ENCODE measurements at regions not wholly inside any gene's neighbourhood (a gene's known extent, or its start where the extent isn't known, plus 50 kb on each side); places are given as distances from the start of the nearest gene placed in this dataset.

- intact Hi-C loops (cut with micrococcal nuclease; ENCODE audit: unreplicated experiment) (no loop called here), in situ Hi-C loops (cut with HindIII; ENCODE audit: extremely low pct_ligation_motif_present, low pct_unique_long_range_greater_than_20kb) (no loop called here)
- Histone ChIP-seq H3K4me3 (replicated peaks in 1 of 3; ENCODE audit: insufficient read depth in 1 of 3, low read depth in 2 of 3, low read length in 3 of 3) (no peak overlapping the region), H4K20me1 (ENCODE audit: insufficient read depth, low read length) (no peaks in the 10 kb centered on the region), H3K27me3 (ENCODE audit: control insufficient read depth in 1 of 2, insufficient read depth in 2 of 2, low read length in 2 of 2) (no peaks in the 10 kb centered on the region), H3K9ac (ENCODE audit: insufficient read depth, low read depth, low read length) (no peak overlapping the region), H3K4me2 (ENCODE audit: low read depth, low read length) (no peak overlapping the region), H3K79me2 (ENCODE audit: insufficient read depth, low read length) (no peaks in the 10 kb centered on the region), H3K27ac (ENCODE audit: extremely low read length, insufficient read depth, low read length) (no peak overlapping the region), H3K4me1 (ENCODE audit: insufficient read depth, low read length) (no peaks in the 10 kb centered on the region), H2AFZ (ENCODE audit: low read length) (no peak overlapping the region), H3K36me3 (replicated peaks in 1 of 2; ENCODE audit: control insufficient read depth in 1 of 2, insufficient read depth in 2 of 2, low read length in 2 of 2) (no peaks in the 10 kb centered on the region), H3K9me3 (ENCODE audit: low read length) (no peaks in the 10 kb centered on the region)
- ATAC-seq (no peak), DNase-seq (ENCODE audit: low spot score) (no peak), FAIRE-seq (no peak)
- TF ChIP-seq ZNF20 (CRISPR knock-in tag; IDR thresholded peaks at IDR 0.05) = no peak
- no peak for TF ChIP-seq KDM5B (CRISPR knock-in tag; IDR thresholded peaks at IDR 0.05; ENCODE audit: borderline replicate concordance)
- WGBS (ENCODE audit: low lambda C conversion rate) = 0% methylated on average over 3 of the region's 3 CpGs
- POLR2A ChIA-PET = no interaction called here
- no TSS peak for BruUV-seq (replicated peaks)
- CTCF ChIA-PET (ENCODE audit: low intra/inter-chr PET ratio, low total read pairs) = no interaction called here
Observed at GRCh38 chr6:103707596-103708325, 1152.0 kb downstream of the HACE1 start.

DNA sequence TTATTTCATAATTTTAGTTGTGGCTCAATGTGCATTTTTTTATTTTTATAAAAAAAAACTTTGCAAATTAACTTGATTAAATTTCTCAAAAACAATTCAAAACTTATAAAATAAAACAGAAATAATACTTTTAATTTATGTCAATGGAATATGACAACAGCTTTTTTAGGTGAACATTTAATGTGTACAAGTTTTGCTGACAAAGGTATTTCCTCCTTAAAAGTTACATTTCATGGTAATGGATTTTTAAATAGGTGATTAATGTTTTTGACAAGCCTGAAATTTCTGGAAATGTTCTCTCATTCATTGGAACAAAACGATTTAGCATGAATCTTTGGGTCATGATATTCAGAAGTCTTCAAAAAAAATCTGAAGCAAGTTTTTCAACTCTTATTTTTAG lies 1160.0 kb downstream of the HACE1 start:
- ChIA-PET CTCF (ENCODE audit: low intra/inter-chr PET ratio, low total read pairs) (no interaction called here), POLR2A (no interaction called here)
- H3K36me3 ChIP-seq (replicated peaks in 1 of 2; ENCODE audit: control insufficient read depth in 1 of 2, insufficient read depth in 2 of 2, low read length in 2 of 2) = no peaks in the 10 kb centered on the region
- H3K9ac ChIP-seq (ENCODE audit: insufficient read depth, low read depth, low read length) = no peak overlapping the region
- FAIRE-seq (no peak), DNase-seq (ENCODE audit: low spot score) (no peak), ATAC-seq (no peak)
- no peak overlapping the region for H3K27ac ChIP-seq (ENCODE audit: extremely low read length, insufficient read depth, low read length)
- no peak overlapping the region for H3K4me2 ChIP-seq (ENCODE audit: low read depth, low read length)
- BruUV-seq (replicated peaks) = no TSS peak
- in situ Hi-C loops (cut with HindIII; ENCODE audit: extremely low pct_ligation_motif_present, low pct_unique_long_range_greater_than_20kb) = no loop called here
- H3K4me1 ChIP-seq (ENCODE audit: insufficient read depth, low read length) = no peaks in the 10 kb centered on the region
- peak; percentile 61 to 84 for TF ChIP-seq MAFK (conservative IDR thresholded peaks at IDR 0.05 in 1 of 2, IDR thresholded peaks at IDR 0.05 in 1 of 2; ENCODE audit: low read length in 2 of 2)
- TF ChIP-seq HOXA9 (CRISPR knock-in tag; IDR thresholded peaks at IDR 0.05; ENCODE audit: borderline replicate concordance) = no peak
- TF ChIP-seq MAFF (IDR thresholded peaks at IDR 0.05; ENCODE audit: low read depth, low read length) = peak; percentile 76; the same call in 1 of the 2 replicates
- H3K79me2 ChIP-seq (ENCODE audit: insufficient read depth, low read length) = no peaks in the 10 kb centered on the region
- no peak overlapping the region for H3K4me3 ChIP-seq (replicated peaks in 1 of 3; ENCODE audit: insufficient read depth in 1 of 3, low read depth in 2 of 3, low read length in 3 of 3)
- intact Hi-C loops (cut with micrococcal nuclease; ENCODE audit: unreplicated experiment) = no loop called here
- no peak overlapping the region for H2AFZ ChIP-seq (ENCODE audit: low read length)
- H4K20me1 ChIP-seq (ENCODE audit: insufficient read depth, low read length) = no peaks in the 10 kb centered on the region
- WGBS (ENCODE audit: low lambda C conversion rate) = 0% methylated on average over 1 of the region's 1 CpG
- H3K9me3 ChIP-seq (ENCODE audit: low read length) = no peaks in the 10 kb centered on the region
- no peaks in the 10 kb centered on the region for H3K27me3 ChIP-seq (ENCODE audit: control insufficient read depth in 1 of 2, insufficient read depth in 2 of 2, low read length in 2 of 2)

Data from HepG2 (cell line).